IMR-90 (cell line): ENCODE measurements at regions not wholly inside any gene's neighbourhood (a gene's known extent, or its start where the extent isn't known, plus 50 kb on each side); places are given as distances from the start of the nearest gene placed in this dataset.

Experiments
- ATAC-seq: fragments of 200-7000 bp; cut with Tn5 transposase; 2 replicates; pipeline ENCODE4 v1.9.1; 2020; ENCODE audit warnings: low read depth, mild to moderate bottlenecking, moderate library complexity
- BruUV-seq: library from RNA; stranded (reverse); fragments of 400-500 nt; replicated peaks from 2 replicates; lab custom pipeline; 2021; lab: Mats Ljungman, UMichigan
- CTCF ChIA-PET: fragments of 300-600 bp; formaldehyde crosslinking; extraction: SDS; loops from one replicate; lab custom pipeline; 2021; ENCODE audit warnings: antibody characterized with exemption; lab: Yijun Ruan, JAX
- POLR2A ChIA-PET: fragments of 300-600 bp; sonication (Branson Sonifier 250); formaldehyde crosslinking; loops from one replicate; lab custom pipeline; 2022; ENCODE audit warnings: antibody characterized with exemption; ENCODE audit not compliant: unreplicated experiment; lab: Charles Lee
- DNase-seq: peaks from one replicate; pipeline ENCODE4 v3.0.0; 2013
- H2AFZ ChIP-seq: replicated peaks from 2 replicates; pipeline ENCODE3; 2013; ENCODE audit warnings: low read length, mild to moderate bottlenecking; ENCODE audit not compliant: poor library complexity
- H2AK5ac ChIP-seq: 2 replicates; pipeline ENCODE4 v1.6.1; 2013; ENCODE audit warnings: low read depth, low read length, inconsistent platforms
- H2AK9ac ChIP-seq: replicated peaks from 2 replicates; pipeline ENCODE3; 2013; ENCODE audit warnings: mild to moderate bottlenecking, low read depth, low read length, moderate library complexity; ENCODE audit not compliant: poor library complexity
- H2BK120ac ChIP-seq: 2 replicates; pipeline ENCODE4 v1.6.1; 2013; ENCODE audit warnings: low read depth, low read length, inconsistent platforms
- H2BK15ac ChIP-seq: 3 replicates; pipeline ENCODE4 v1.6.1; 2013; ENCODE audit warnings: low read depth, low read length, inconsistent platforms
- H2BK20ac ChIP-seq: 2 replicates; pipeline ENCODE4 v1.6.1; 2013; ENCODE audit warnings: low read depth, mild to moderate bottlenecking, inconsistent platforms, low read length, moderate library complexity
- H2BK5ac ChIP-seq: 2 replicates; pipeline ENCODE4 v1.6.1; 2013; ENCODE audit warnings: mild to moderate bottlenecking, low read depth, low read length, inconsistent platforms; ENCODE audit not compliant: poor library complexity, severe bottlenecking
- H3K14ac ChIP-seq: replicated peaks from 2 replicates; pipeline ENCODE4 v1.6.1; 2013; ENCODE audit warnings: low read depth, low read length, inconsistent platforms
- H3K18ac ChIP-seq: 2 replicates; pipeline ENCODE4 v1.6.1; 2013; ENCODE audit warnings: low read depth, low read length, control low read depth
- H3K23ac ChIP-seq: 2 replicates; pipeline ENCODE4 v1.6.1; 2013; ENCODE audit warnings: low read depth, low read length, inconsistent platforms
- H3K27ac ChIP-seq: 2 replicates; pipeline ENCODE4 v1.5.1; 2013; ENCODE audit warnings: mild to moderate bottlenecking, control low read depth, low read length; ENCODE audit not compliant: insufficient read depth
- H3K27me3 ChIP-seq: 2 replicates; pipeline ENCODE4 v1.6.1; 2013; ENCODE audit warnings: low read length; ENCODE audit not compliant: control insufficient read depth, insufficient read depth
- H3K36me3 ChIP-seq: 2 replicates; pipeline ENCODE4 v1.6.1; 2013; ENCODE audit warnings: low read length, mixed read lengths; ENCODE audit not compliant: control insufficient read depth, insufficient read depth
- H3K4ac ChIP-seq: 2 replicates; pipeline ENCODE4 v1.6.1; 2013; ENCODE audit warnings: low read depth, low read length, inconsistent platforms
- H3K4me1 ChIP-seq: 2 replicates; pipeline ENCODE4 v1.6.1; 2013; ENCODE audit warnings: low read length, mixed read lengths; ENCODE audit not compliant: control insufficient read depth, insufficient read depth
- H3K4me2 ChIP-seq: 2 replicates; pipeline ENCODE4 v1.6.1; 2013; ENCODE audit warnings: low read depth, mild to moderate bottlenecking, control low read depth, low read length, moderate library complexity
- H3K4me3 ChIP-seq: 2 replicates; pipeline ENCODE4 v1.5.1; 2013; ENCODE audit warnings: low read depth, mild to moderate bottlenecking, control low read depth, low read length, moderate library complexity; ENCODE audit not compliant: insufficient read depth
- H3K56ac ChIP-seq: 2 replicates; pipeline ENCODE4 v1.6.1; 2013; ENCODE audit warnings: low read length, inconsistent platforms; ENCODE audit not compliant: insufficient read depth; ENCODE audit errors: extremely low read depth
- H3K79me1 ChIP-seq, 2 experiments: 2 replicates each; pipeline ENCODE4 v1.6.1; 2013; ENCODE audit warnings: low read length in 2 of 2, inconsistent platforms in 1 of 2, low read depth in 1 of 2
- H3K9ac ChIP-seq: 2 replicates; pipeline ENCODE4 v1.6.1; 2013; ENCODE audit warnings: low read depth, low read length, control low read depth
- H3K9me1 ChIP-seq: 2 replicates; pipeline ENCODE4 v1.6.1; 2013; ENCODE audit warnings: low read length, inconsistent platforms; ENCODE audit not compliant: insufficient read depth
- H3K9me3 ChIP-seq: 2 replicates; pipeline ENCODE4 v1.6.1; 2013; ENCODE audit warnings: low read length; ENCODE audit not compliant: control insufficient read depth, insufficient read depth
- H4K20me1 ChIP-seq: 2 replicates; pipeline ENCODE4 v1.6.1; 2013; ENCODE audit warnings: low read length, inconsistent platforms; ENCODE audit not compliant: insufficient read depth
- H4K5ac ChIP-seq: 2 replicates; pipeline ENCODE4 v1.6.1; 2013; ENCODE audit warnings: mild to moderate bottlenecking, low read depth, low read length, control low read depth
- H4K8ac ChIP-seq, 2 experiments: 2 replicates each; pipeline ENCODE4 v1.6.1; 2013; ENCODE audit warnings: low read depth in 2 of 2, low read length in 2 of 2, control low read depth in 1 of 2, inconsistent platforms in 1 of 2
- H4K91ac ChIP-seq: 2 replicates; pipeline ENCODE4 v1.6.1; 2013; ENCODE audit warnings: low read depth, low read length, inconsistent platforms; ENCODE audit not compliant: insufficient read depth
- CEBPB ChIP-seq: IDR thresholded peaks from 2 replicates; pipeline ENCODE4 v1.6.1; 2012; ENCODE audit warnings: low read depth, low read length, improper control_type of control experiment
- MAZ ChIP-seq: IDR thresholded peaks from 2 replicates; pipeline ENCODE4 v1.6.1; 2012; ENCODE audit warnings: low read depth, mild to moderate bottlenecking, low read length, improper control_type of control experiment, moderate library complexity, borderline replicate concordance
- MXI1 ChIP-seq: IDR thresholded peaks from 2 replicates; pipeline ENCODE4 v1.6.1; 2012; ENCODE audit warnings: low read depth, mild to moderate bottlenecking, low read length, moderate library complexity, borderline replicate concordance
- RAD21 ChIP-seq: IDR thresholded peaks from 2 replicates; pipeline ENCODE4 v1.6.1; 2012; ENCODE audit warnings: low read length, improper control_type of control experiment
- SMC3 ChIP-seq: fragments of 150-350 bp; IDR thresholded peaks from 2 replicates; pipeline ENCODE4 v1.6.1; 2016; ENCODE audit warnings: low read depth, mild to moderate bottlenecking, antibody characterized with exemption, low read length, moderate library complexity
- WGBS, 2 experiments: methylation state at CpG; one replicate each; pipeline versions ENCODE4 v1.1.5 to v1.1.7; 2013; ENCODE audit warnings: missing lambda C conversion rate in 2 of 2; ENCODE audit not compliant: insufficient read length in 1 of 2; ENCODE audit errors: extremely low coverage in 2 of 2; 5-methylcytosine and 5-hydroxymethylcytosine counted together
- dilution Hi-C: fragments of 300-500 bp; cut with HindIII; formaldehyde crosslinking; loops from one replicate; pipeline ENCODE4 v1.14.3; 2018; ENCODE audit warnings: low sequenced_read_pairs; ENCODE audit not compliant: unreplicated experiment
- in situ Hi-C: fragments of 300-500 bp; cut with MboI; formaldehyde crosslinking; loops from 3 replicates; pipeline ENCODE4 v1.14.3; 2019; ENCODE audit warnings: low sequenced_read_pairs, inconsistent platforms, mixed read lengths
- intact Hi-C: fragments of 100-400 bp; cut with micrococcal nuclease; formaldehyde crosslinking; loops from 2 replicates; pipeline ENCODE4 v1.10.0; 2022

DNA sequence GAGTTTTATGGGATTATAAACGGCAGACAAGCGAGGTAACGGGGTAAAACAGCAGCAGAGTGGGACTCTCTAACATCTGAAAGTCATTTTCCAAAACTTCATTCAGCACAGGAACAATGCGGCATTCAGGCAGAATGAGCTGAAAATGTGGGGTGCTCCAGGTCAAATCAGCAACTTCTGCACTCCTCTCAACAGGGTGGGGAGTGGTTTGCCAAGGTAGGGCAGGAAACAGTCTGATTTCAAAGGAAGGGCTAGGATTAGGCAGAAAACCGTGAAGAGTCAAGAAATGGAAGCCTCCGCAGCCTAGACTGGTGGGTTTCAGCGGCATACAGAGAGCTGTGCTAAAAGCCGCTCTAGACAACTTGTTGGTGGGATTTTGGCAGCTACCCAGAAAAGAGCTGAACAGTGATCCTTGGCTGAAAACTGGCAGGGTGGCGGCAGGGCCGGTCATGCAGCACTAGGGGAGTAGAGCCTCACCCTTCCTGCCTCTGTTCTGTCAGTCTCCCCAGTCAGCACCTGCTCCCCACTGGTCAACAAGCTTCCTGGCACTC lies 154.2 kb upstream of the KLF12 start:
- peaks cover 2% of the 10 kb centered on the region for H3K4me1 ChIP-seq
- no peaks in the 10 kb centered on the region for H3K79me1 ChIP-seq
- peak overlapping the region; percentile 21; the same call in 1 of the 2 replicates for H3K23ac ChIP-seq
- dilution Hi-C loops: no loop called here
- peak overlapping the region; percentile 10; the same call in 1 of the 2 replicates for H3K4me2 ChIP-seq
- H4K8ac ChIP-seq: no peak overlapping the region; a peak in 1 of 4 replicates
- H2BK15ac ChIP-seq: no peak overlapping the region; the same call in 2 of the 3 replicates
- H3K14ac ChIP-seq: no peak overlapping the region
- H2AFZ ChIP-seq: peak overlapping the region; percentile 81
- no peaks in the 10 kb centered on the region for H3K27me3 ChIP-seq
- H3K9ac ChIP-seq: no peak overlapping the region
- intact Hi-C loops: loop anchor here (5.0 kb wide), 2 partner anchors 341 to 929 kb away; no protein-coding TSS in a partner anchor
- H3K9me3 ChIP-seq: no peaks in the 10 kb centered on the region
- no peak overlapping the region for H4K5ac ChIP-seq
- no peaks in the 10 kb centered on the region for H4K20me1 ChIP-seq
- no peak overlapping the region for H3K18ac ChIP-seq
- no peak overlapping the region; the same call in 1 of the 2 replicates for H3K4ac ChIP-seq
- no peak for DNase-seq
- ATAC-seq: no peak
- H3K56ac ChIP-seq: no peak overlapping the region
- H2BK20ac ChIP-seq: peak overlapping the region; percentile 16; the same call in 1 of the 2 replicates
- H3K4me3 ChIP-seq: no peak overlapping the region
- H3K27ac ChIP-seq: no peak overlapping the region
- in situ Hi-C loops: loop anchor here (25.0 kb wide), 1 partner anchor 451 kb away; no protein-coding TSS in a partner anchor
- peaks cover 2% of the 10 kb centered on the region; the same call in 1 of the 2 replicates for H3K9me1 ChIP-seq
- TF ChIP-seq MAZ: no peak
- no peak for TF ChIP-seq SMC3
- no peak for TF ChIP-seq MXI1
- no peak for TF ChIP-seq CEBPB
- no peak for TF ChIP-seq RAD21
- CTCF ChIA-PET: interaction anchor here (1.1 to 1.9 kb wide), 3 partner anchors 15 to 931 kb away, joined by 3 to 6 read pairs (median 5); no protein-coding TSS in a partner anchor
- no TSS peak for BruUV-seq
- no peaks in the 10 kb centered on the region for H3K36me3 ChIP-seq
- POLR2A ChIA-PET: no interaction called here
- no peak overlapping the region for H2AK9ac ChIP-seq
- H2AK5ac ChIP-seq: no peak overlapping the region; the same call in 1 of the 2 replicates
- H2BK5ac ChIP-seq: no peak overlapping the region
- WGBS, 2 experiments: 49% methylated on average over 3 of the region's 10 CpGs; no CpG with 5 or more reads in 1 of the 2 experiments
- no peak overlapping the region for H2BK120ac ChIP-seq
- no peak overlapping the region for H4K91ac ChIP-seq
